K562 (cell line): ENCODE measurements at regions not wholly inside any gene's neighbourhood (a gene's known extent, or its start where the extent isn't known, plus 50 kb on each side); places are given as distances from the start of the nearest gene placed in this dataset.

Experiments used
- ATAC-seq: fragments of 200-7000 bp; cut with Tn5 transposase; 3 replicates; pipeline ENCODE4 v1.9.1; 2020; ENCODE audit warnings: moderate library complexity
- BruUV-seq: library from RNA; stranded (reverse); fragments of 400-500 nt; replicated peaks from 2 replicates; lab custom pipeline; 2021; lab: Mats Ljungman, UMichigan
- CTCF ChIA-PET: fragments of 300-600 bp; formaldehyde crosslinking; extraction: SDS; loops from one replicate; lab custom pipeline; 2021; ENCODE audit warnings: low intra/inter-chr PET ratio; lab: Yijun Ruan, JAX
- POLR2A ChIA-PET: fragments of 300-600, 350-650 bp; sonication (Branson Sonifier 250); formaldehyde crosslinking; extraction: SDS; loops from one replicate; lab custom pipeline; 2021; ENCODE audit warnings: antibody characterized with exemption, inconsistent platforms; lab: Yijun Ruan, JAX
- DNase-seq, 4 experiments: peaks; one replicate each; pipeline versions ENCODE4 v3.0.0 to v3.0.0-alpha.2; 2011 to 2018; ENCODE audit warnings: low spot score in 3 of 4, mixed read lengths in 3 of 4; ENCODE audit errors: extremely low read depth in 1 of 4
- FAIRE-seq: peaks from 2 replicates; lab custom pipeline; 2011; peaks lifted over from hg19 to GRCh38; lab: Jason Lieb, UNC
- H2AFZ ChIP-seq: 2 replicates; pipeline ENCODE4 v1.6.0; 2011; ENCODE audit warnings: low read depth, low read length, control low read depth, inconsistent platforms
- H3K27ac ChIP-seq: fragments of 200-600 bp; 3 replicates; pipeline ENCODE4 v1.8.0; 2011; ENCODE audit warnings: low read depth, mild to moderate bottlenecking, control low read depth, inconsistent platforms, low read length, moderate library complexity, mixed read lengths; ENCODE audit errors: extremely low read depth
- H3K27me3 ChIP-seq, 2 experiments: fragments of 300-600 bp in 1 of 2; 2 replicates in 1 of 2; 3 replicates in 1 of 2; pipeline versions ENCODE4 v1.6.0 to v1.8.0; 2011; ENCODE audit warnings: inconsistent platforms in 2 of 2, low read length in 2 of 2, mild to moderate bottlenecking in 1 of 2, mixed read lengths in 1 of 2, moderate library complexity in 1 of 2; ENCODE audit not compliant: control insufficient read depth in 2 of 2, insufficient read depth in 2 of 2
- H3K36me3 ChIP-seq: fragments of 300-600 bp; 3 replicates; pipeline ENCODE4 v1.8.0; 2011; ENCODE audit warnings: mild to moderate bottlenecking, low read length, inconsistent platforms; ENCODE audit not compliant: control insufficient read depth, insufficient read depth
- H3K4me1 ChIP-seq, 2 experiments: fragments of 200-600 bp in 1 of 2; replicated peaks in 1 of 2; 2 replicates in 1 of 2; 3 replicates in 1 of 2; pipeline versions ENCODE4 v1.5.1 to v1.8.0; 2011; ENCODE audit warnings: inconsistent platforms in 2 of 2, low read length in 2 of 2, mild to moderate bottlenecking in 1 of 2, mixed read lengths in 1 of 2, moderate library complexity in 1 of 2; ENCODE audit not compliant: control insufficient read depth in 2 of 2, insufficient read depth in 2 of 2
- H3K4me2 ChIP-seq: 2 replicates; pipeline ENCODE4 v1.6.1; 2011; ENCODE audit warnings: low read length, control low read depth, inconsistent platforms, mixed read lengths; ENCODE audit not compliant: insufficient read depth
- H3K4me3 ChIP-seq: fragments of 200-600 bp; sonication (generic), shearing (Covaris generic); 2 replicates; pipeline ENCODE4 v1.5.1; 2016; ENCODE audit warnings: control low read depth, inconsistent platforms
- H3K79me2 ChIP-seq: fragments of 200-600 bp; 3 replicates; pipeline ENCODE4 v1.8.0; 2011; ENCODE audit warnings: low read length, inconsistent platforms; ENCODE audit not compliant: control insufficient read depth, insufficient read depth
- H3K9ac ChIP-seq, 2 experiments: 2 replicates each; pipeline versions ENCODE4 v1.6.0 to v1.6.1; 2011; ENCODE audit warnings: low read depth in 2 of 2, low read length in 2 of 2, control low read depth in 1 of 2, inconsistent platforms in 1 of 2, mild to moderate bottlenecking in 1 of 2, mixed read lengths in 1 of 2; ENCODE audit not compliant: insufficient read depth in 1 of 2
- H3K9me1 ChIP-seq: one replicate; pipeline ENCODE4 v1.6.0; 2011; ENCODE audit warnings: inconsistent platforms, mild to moderate bottlenecking, low read length, moderate library complexity; ENCODE audit not compliant: control insufficient read depth, insufficient read depth
- H3K9me3 ChIP-seq: replicated peaks from 2 replicates; pipeline ENCODE4 v1.5.1; 2011; ENCODE audit warnings: low read depth, low read length, inconsistent platforms; ENCODE audit not compliant: control insufficient read depth, insufficient read depth
- H4K20me1 ChIP-seq: replicated peaks from 2 replicates; pipeline ENCODE4 v1.6.1; 2011; ENCODE audit warnings: low read length, inconsistent platforms, mixed read lengths; ENCODE audit not compliant: control insufficient read depth, insufficient read depth
- GABPA ChIP-seq: fragments of 200-800 bp; sonication (Bioruptor generic); conservative IDR thresholded peaks from 2 replicates; pipeline ENCODE4 v1.6.1; 2016; ENCODE audit warnings: low read depth, missing genetic modification characterization, missing compliant biosample characterization
- HNRNPLL ChIP-seq: fragments of 200-400 bp; formaldehyde crosslinking; IDR thresholded peaks from 2 replicates; pipeline ENCODE4 v1.6.1; 2017; ENCODE audit warnings: low read length, low read depth, mild to moderate bottlenecking; ENCODE audit not compliant: poor library complexity, severe bottlenecking
- MAFG ChIP-seq: fragments of 450-650 bp; conservative IDR thresholded peaks from 2 replicates; pipeline ENCODE4 v1.6.1; 2016; ENCODE audit warnings: missing genetic modification characterization, missing compliant biosample characterization
- NFYB ChIP-seq: IDR thresholded peaks from 2 replicates; pipeline ENCODE4 v1.6.1; 2011; ENCODE audit warnings: mild to moderate bottlenecking, moderate library complexity; ENCODE audit not compliant: insufficient read length; ENCODE audit errors: extremely low read depth
- SMAD1 ChIP-seq: fragments of 150-350 bp; IDR thresholded peaks from 2 replicates; pipeline ENCODE4 v1.6.1; 2014; ENCODE audit warnings: low read length, low read depth; ENCODE audit not compliant: partially characterized antibody
- ZNF134 ChIP-seq: fragments of 250-450 bp; sonication (Bioruptor Pico); conservative IDR thresholded peaks from 2 replicates; pipeline ENCODE4 v1.4.0; 2020
- ZNF354B ChIP-seq: fragments of 250-450 bp; sonication (Bioruptor Pico); IDR thresholded peaks from 2 replicates; pipeline ENCODE4 v1.4.0; 2020
- WGBS: fragments of 100-300 bp; shearing (Covaris generic); methylation state at CpG from one replicate; pipeline ENCODE4 v1.1.6; 2016; ENCODE audit warnings: low coverage, mixed read lengths; ENCODE audit not compliant: insufficient coverage; ENCODE audit errors: missing lambda C conversion rate; 5-methylcytosine and 5-hydroxymethylcytosine counted together
- in situ Hi-C: fragments of 300-500 bp; cut with MboI; formaldehyde crosslinking; loops from 4 replicates; pipeline ENCODE4 v1.15.0; 2018; ENCODE audit warnings: inconsistent platforms, mixed read lengths
- intact Hi-C: fragments of 100-400 bp; cut with micrococcal nuclease; formaldehyde crosslinking; loops from 2 replicates; pipeline ENCODE4 v1.14.2; 2022
- TF ChIP-seq, protein P1 (sequence below), 2 experiments: fragments of 450-650 bp in 1 of 2; sonication (generic) in 1 of 2; formaldehyde crosslinking in 1 of 2; IDR thresholded peaks; 2 replicates each; pipeline versions ENCODE4 v1.7.1 to v1.9.0; 2016 to 2022; ENCODE audit warnings: inconsistent platforms in 1 of 2, mild to moderate bottlenecking in 1 of 2, missing genetic modification reagents in 1 of 2
- TF ChIP-seq, protein P2 (sequence below): fragments of 250-450 bp; sonication (Bioruptor Pico); IDR thresholded peaks from 2 replicates; pipeline ENCODE4 v1.9.0; 2021; ENCODE audit warnings: mild to moderate bottlenecking
- TF ChIP-seq, protein P3 (sequence below): fragments of 150-350 bp; conservative IDR thresholded peaks from 2 replicates; pipeline ENCODE4 v1.6.1; 2014; ENCODE audit warnings: low read length

DNA sequence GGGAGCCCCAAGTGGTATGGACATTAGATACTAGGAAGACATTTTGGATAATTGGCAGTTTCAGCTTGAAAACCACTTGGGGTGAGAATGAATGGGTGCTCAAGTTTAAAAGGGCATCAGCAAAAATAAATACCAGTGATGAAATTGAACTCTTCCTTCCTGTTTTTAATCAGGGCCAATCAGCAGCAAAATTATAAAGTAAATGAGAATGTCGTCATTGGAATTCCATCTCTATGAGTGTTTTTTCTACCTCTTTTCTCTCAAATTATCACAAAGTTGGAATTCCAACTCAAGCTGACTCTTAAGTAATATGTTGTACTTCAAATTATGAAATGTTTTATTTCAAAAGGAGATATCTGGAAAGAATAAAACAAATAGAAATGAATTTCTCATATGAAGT lies 730.6 kb downstream of the METTL15 start:
- Histone ChIP-seq H3K36me3 (no peaks in the 10 kb centered on the region), H3K9me1 (no peaks in the 10 kb centered on the region), H3K4me2 (no peak overlapping the region), H4K20me1 (no peaks in the 10 kb centered on the region), H3K27ac (no peak overlapping the region), H3K9me3 (no peaks in the 10 kb centered on the region), H2AFZ (no peak overlapping the region), H3K9ac (no peak overlapping the region), H3K79me2 (no peaks in the 10 kb centered on the region), H3K4me1 (no peaks in the 10 kb centered on the region), H3K27me3 (no peaks in the 10 kb centered on the region), H3K4me3 (no peak overlapping the region)
- CTCF ChIA-PET, result no interaction called here
- intact Hi-C loops (no loop called here), in situ Hi-C loops (no loop called here)
- no TSS peak for BruUV-seq
- WGBS, result 0% methylated on average over 1 of the region's 1 CpG
- DNase-seq (no peak), FAIRE-seq (no peak), ATAC-seq (no peak)
- POLR2A ChIA-PET, result no interaction called here
- TF ChIP-seq SMAD1 (no peak), GABPA (tag) (no peak), ZNF354B (CRISPR knock-in tag) (no peak), HNRNPLL (no peak), NFYB (no peak), MAFG (tag) (no peak), ZNF134 (CRISPR knock-in tag) (no peak)
- TF ChIP-seq, protein P1, sequence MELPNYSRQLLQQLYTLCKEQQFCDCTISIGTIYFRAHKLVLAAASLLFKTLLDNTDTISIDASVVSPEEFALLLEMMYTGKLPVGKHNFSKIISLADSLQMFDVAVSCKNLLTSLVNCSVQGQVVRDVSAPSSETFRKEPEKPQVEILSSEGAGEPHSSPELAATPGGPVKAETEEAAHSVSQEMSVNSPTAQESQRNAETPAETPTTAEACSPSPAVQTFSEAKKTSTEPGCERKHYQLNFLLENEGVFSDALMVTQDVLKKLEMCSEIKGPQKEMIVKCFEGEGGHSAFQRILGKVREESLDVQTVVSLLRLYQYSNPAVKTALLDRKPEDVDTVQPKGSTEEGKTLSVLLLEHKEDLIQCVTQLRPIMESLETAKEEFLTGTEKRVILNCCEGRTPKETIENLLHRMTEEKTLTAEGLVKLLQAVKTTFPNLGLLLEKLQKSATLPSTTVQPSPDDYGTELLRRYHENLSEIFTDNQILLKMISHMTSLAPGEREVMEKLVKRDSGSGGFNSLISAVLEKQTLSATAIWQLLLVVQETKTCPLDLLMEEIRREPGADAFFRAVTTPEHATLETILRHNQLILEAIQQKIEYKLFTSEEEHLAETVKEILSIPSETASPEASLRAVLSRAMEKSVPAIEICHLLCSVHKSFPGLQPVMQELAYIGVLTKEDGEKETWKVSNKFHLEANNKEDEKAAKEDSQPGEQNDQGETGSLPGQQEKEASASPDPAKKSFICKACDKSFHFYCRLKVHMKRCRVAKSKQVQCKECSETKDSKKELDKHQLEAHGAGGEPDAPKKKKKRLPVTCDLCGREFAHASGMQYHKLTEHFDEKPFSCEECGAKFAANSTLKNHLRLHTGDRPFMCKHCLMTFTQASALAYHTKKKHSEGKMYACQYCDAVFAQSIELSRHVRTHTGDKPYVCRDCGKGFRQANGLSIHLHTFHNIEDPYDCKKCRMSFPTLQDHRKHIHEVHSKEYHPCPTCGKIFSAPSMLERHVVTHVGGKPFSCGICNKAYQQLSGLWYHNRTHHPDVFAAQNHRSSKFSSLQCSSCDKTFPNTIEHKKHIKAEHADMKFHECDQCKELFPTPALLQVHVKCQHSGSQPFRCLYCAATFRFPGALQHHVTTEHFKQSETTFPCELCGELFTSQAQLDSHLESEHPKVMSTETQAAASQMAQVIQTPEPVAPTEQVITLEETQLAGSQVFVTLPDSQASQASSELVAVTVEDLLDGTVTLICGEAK (IDR thresholded peaks at IDR 0.05), result no peak
- TF ChIP-seq, protein P1 (CRISPR knock-in tag; IDR thresholded peaks at IDR 0.05), result no peak
- TF ChIP-seq, protein P2, sequence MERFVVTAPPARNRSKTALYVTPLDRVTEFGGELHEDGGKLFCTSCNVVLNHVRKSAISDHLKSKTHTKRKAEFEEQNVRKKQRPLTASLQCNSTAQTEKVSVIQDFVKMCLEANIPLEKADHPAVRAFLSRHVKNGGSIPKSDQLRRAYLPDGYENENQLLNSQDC (CRISPR knock-in tag), result no peak
- TF ChIP-seq, protein P3, sequence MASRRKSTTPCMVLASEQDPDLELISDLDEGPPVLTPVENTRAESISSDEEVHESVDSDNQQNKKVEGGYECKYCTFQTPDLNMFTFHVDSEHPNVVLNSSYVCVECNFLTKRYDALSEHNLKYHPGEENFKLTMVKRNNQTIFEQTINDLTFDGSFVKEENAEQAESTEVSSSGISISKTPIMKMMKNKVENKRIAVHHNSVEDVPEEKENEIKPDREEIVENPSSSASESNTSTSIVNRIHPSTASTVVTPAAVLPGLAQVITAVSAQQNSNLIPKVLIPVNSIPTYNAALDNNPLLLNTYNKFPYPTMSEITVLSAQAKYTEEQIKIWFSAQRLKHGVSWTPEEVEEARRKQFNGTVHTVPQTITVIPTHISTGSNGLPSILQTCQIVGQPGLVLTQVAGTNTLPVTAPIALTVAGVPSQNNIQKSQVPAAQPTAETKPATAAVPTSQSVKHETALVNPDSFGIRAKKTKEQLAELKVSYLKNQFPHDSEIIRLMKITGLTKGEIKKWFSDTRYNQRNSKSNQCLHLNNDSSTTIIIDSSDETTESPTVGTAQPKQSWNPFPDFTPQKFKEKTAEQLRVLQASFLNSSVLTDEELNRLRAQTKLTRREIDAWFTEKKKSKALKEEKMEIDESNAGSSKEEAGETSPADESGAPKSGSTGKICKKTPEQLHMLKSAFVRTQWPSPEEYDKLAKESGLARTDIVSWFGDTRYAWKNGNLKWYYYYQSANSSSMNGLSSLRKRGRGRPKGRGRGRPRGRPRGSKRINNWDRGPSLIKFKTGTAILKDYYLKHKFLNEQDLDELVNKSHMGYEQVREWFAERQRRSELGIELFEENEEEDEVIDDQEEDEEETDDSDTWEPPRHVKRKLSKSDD, result no peak
